H1 (cell line): ENCODE measurements at regions not wholly inside any gene's neighbourhood (a gene's known extent, or its start where the extent isn't known, plus 50 kb on each side); places are given as distances from the start of the nearest gene placed in this dataset.

ENCODE experiments used
- CTCF ChIA-PET: fragments of 300-600 bp; sonication (Branson Sonifier 250); formaldehyde crosslinking; loops from one replicate; lab custom pipeline; 2021; ENCODE audit not compliant: partially characterized antibody; lab: Charles Lee
- POLR2A ChIA-PET: fragments of 300-600 bp; sonication (Branson Sonifier 250); formaldehyde crosslinking; loops from one replicate; lab custom pipeline; 2021; ENCODE audit warnings: inconsistent platforms; ENCODE audit not compliant: partially characterized antibody; lab: Charles Lee
- DNase-seq, 2 experiments: peaks; one replicate each; pipeline versions ENCODE4 v3.0.0 to v3.0.0-alpha.2; 2010 to 2022; ENCODE audit warnings: low spot score in 2 of 2, low read depth in 1 of 2, mixed read lengths in 1 of 2
- FAIRE-seq: peaks from 2 replicates; lab custom pipeline; 2011; peaks lifted over from hg19 to GRCh38; lab: Jason Lieb, UNC
- H2AFZ ChIP-seq: 2 replicates; pipeline ENCODE4 v1.8.1; 2012; ENCODE audit warnings: low read length, inconsistent platforms
- H2AK5ac ChIP-seq: 2 replicates; pipeline ENCODE4 v1.6.1; 2013; ENCODE audit warnings: low read depth, low read length
- H2BK120ac ChIP-seq: replicated peaks from 2 replicates; pipeline ENCODE3; 2013; ENCODE audit warnings: low read depth, low read length, inconsistent platforms
- H2BK12ac ChIP-seq: 2 replicates; pipeline ENCODE4 v1.6.1; 2013; ENCODE audit warnings: low read depth, low read length
- H2BK15ac ChIP-seq: 2 replicates; pipeline ENCODE4 v1.6.1; 2013; ENCODE audit warnings: low read length
- H2BK20ac ChIP-seq: 2 replicates; pipeline ENCODE4 v1.6.1; 2013; ENCODE audit warnings: low read length
- H2BK5ac ChIP-seq: 2 replicates; pipeline ENCODE4 v1.6.1; 2013; ENCODE audit warnings: low read depth, low read length
- H3K14ac ChIP-seq: 2 replicates; pipeline ENCODE4 v1.6.1; 2013; ENCODE audit warnings: inconsistent platforms; ENCODE audit not compliant: insufficient read length
- H3K18ac ChIP-seq: 2 replicates; pipeline ENCODE4 v1.6.1; 2013; ENCODE audit warnings: low read length; ENCODE audit errors: extremely low read depth
- H3K23ac ChIP-seq: 2 replicates; pipeline ENCODE4 v1.6.1; 2013; ENCODE audit warnings: inconsistent platforms; ENCODE audit not compliant: insufficient read length
- H3K23me2 ChIP-seq: 2 replicates; pipeline ENCODE4 v1.6.1; 2013; ENCODE audit warnings: low read depth, low read length
- H3K27ac ChIP-seq: 2 replicates; pipeline ENCODE4 v1.6.1; 2011; ENCODE audit warnings: low read depth, low read length, inconsistent platforms
- H3K27me3 ChIP-seq, 4 experiments: replicated peaks in 1 of 4; 1 replicate in 1 of 4; 2 replicates in 3 of 4; pipeline versions ENCODE4 v1.6.1 to v1.8.1; 2011 to 2013; ENCODE audit warnings: low read length in 3 of 4, mild to moderate bottlenecking in 3 of 4, inconsistent platforms in 2 of 4, mixed read lengths in 2 of 4, moderate library complexity in 1 of 4; ENCODE audit not compliant: control insufficient read depth in 3 of 4, insufficient read depth in 3 of 4; ENCODE audit errors: extremely low read depth in 1 of 4
- H3K36me3 ChIP-seq, 4 experiments: 2 replicates each; pipeline versions ENCODE4 v1.6.1 to v1.8.1; 2011 to 2013; ENCODE audit warnings: mild to moderate bottlenecking in 4 of 4, low read length in 3 of 4, moderate library complexity in 2 of 4, control low read depth in 1 of 4, inconsistent platforms in 1 of 4; ENCODE audit not compliant: insufficient read depth in 4 of 4, control insufficient read depth in 2 of 4
- H3K4ac ChIP-seq: replicated peaks from 2 replicates; pipeline ENCODE3; 2013; ENCODE audit warnings: low read length, low read depth, mixed read lengths, inconsistent platforms; ENCODE audit not compliant: insufficient read length
- H3K4me1 ChIP-seq, 4 experiments: replicated peaks in 1 of 4; 1 replicate in 1 of 4; 2 replicates in 3 of 4; pipeline versions ENCODE4 v1.6.1 to v1.8.1; 2011 to 2013; ENCODE audit warnings: low read length in 3 of 4, inconsistent platforms in 2 of 4, mixed read lengths in 1 of 4; ENCODE audit not compliant: insufficient read depth in 4 of 4, control insufficient read depth in 3 of 4
- H3K4me2 ChIP-seq, 2 experiments: 2 replicates each; pipeline versions ENCODE4 v1.6.1 to v1.8.1; 2011 to 2013; ENCODE audit warnings: low read depth in 2 of 2, low read length in 2 of 2, control low read depth in 1 of 2, inconsistent platforms in 1 of 2, mild to moderate bottlenecking in 1 of 2; ENCODE audit not compliant: insufficient read depth in 1 of 2
- H3K4me3 ChIP-seq, 4 experiments: fragments of 200-600, 300-600 bp in 1 of 4; sonication (generic), shearing (Covaris generic), sonication (Bioruptor Twin) in 1 of 4; 2 replicates each; pipeline versions ENCODE4 v1.5.1 to v1.8.1; 2011 to 2016; ENCODE audit warnings: low read length in 4 of 4, low read depth in 3 of 4, control low read depth in 2 of 4, inconsistent platforms in 2 of 4, mild to moderate bottlenecking in 2 of 4, mixed read lengths in 1 of 4, moderate library complexity in 1 of 4; ENCODE audit not compliant: insufficient read depth in 2 of 4; ENCODE audit errors: extremely low read depth in 1 of 4
- H3K56ac ChIP-seq: replicated peaks from 2 replicates; pipeline ENCODE3; 2013; ENCODE audit warnings: low read depth, mild to moderate bottlenecking, mixed read lengths, low read length, inconsistent platforms; ENCODE audit not compliant: insufficient read length
- H3K79me1 ChIP-seq: 2 replicates; pipeline ENCODE4 v1.6.1; 2013; ENCODE audit warnings: low read depth, low read length, control low read depth
- H3K79me2 ChIP-seq, 2 experiments: 2 replicates each; pipeline versions ENCODE4 v1.6.1 to v1.8.1; 2012 to 2013; ENCODE audit warnings: low read length in 2 of 2, mild to moderate bottlenecking in 2 of 2, inconsistent platforms in 1 of 2; ENCODE audit not compliant: insufficient read depth in 2 of 2, control insufficient read depth in 1 of 2
- H3K9ac ChIP-seq, 4 experiments: replicated peaks in 1 of 4; 1 replicate in 1 of 4; 2 replicates in 3 of 4; pipeline versions ENCODE4 v1.6.1 to v1.8.1; 2011 to 2013; ENCODE audit warnings: low read depth in 3 of 4, low read length in 3 of 4, control low read depth in 2 of 4, mild to moderate bottlenecking in 2 of 4, moderate library complexity in 2 of 4, inconsistent platforms in 1 of 4; ENCODE audit errors: extremely low read depth in 1 of 4
- H3K9me3 ChIP-seq, 2 experiments: 2 replicates each; pipeline versions ENCODE4 v1.6.1 to v1.8.1; 2012 to 2013; ENCODE audit warnings: mild to moderate bottlenecking in 2 of 2, moderate library complexity in 2 of 2, control low read depth in 1 of 2, inconsistent platforms in 1 of 2, low read depth in 1 of 2, low read length in 1 of 2, mixed read lengths in 1 of 2; ENCODE audit not compliant: insufficient read depth in 2 of 2
- H4K20me1 ChIP-seq, 2 experiments: replicated peaks in 1 of 2; 2 replicates each; pipeline versions ENCODE3 to v1.8.1; 2011 to 2013; ENCODE audit warnings: inconsistent platforms in 2 of 2, low read length in 2 of 2, mild to moderate bottlenecking in 1 of 2; ENCODE audit not compliant: insufficient read depth in 2 of 2, control insufficient read depth in 1 of 2
- H4K5ac ChIP-seq: 2 replicates; pipeline ENCODE4 v1.6.1; 2013; ENCODE audit warnings: low read length, low read depth, mixed read lengths, inconsistent platforms; ENCODE audit not compliant: insufficient read length
- H4K8ac ChIP-seq: 2 replicates; pipeline ENCODE4 v1.8.0; 2013; ENCODE audit warnings: mild to moderate bottlenecking, moderate library complexity, low read length, inconsistent platforms; ENCODE audit not compliant: insufficient read depth; ENCODE audit errors: extremely low read depth
- H4K91ac ChIP-seq: replicated peaks from 2 replicates; pipeline ENCODE3; 2013; ENCODE audit warnings: low read length, mixed read lengths, inconsistent platforms; ENCODE audit not compliant: insufficient read length
- MAX ChIP-seq: IDR thresholded peaks from 2 replicates; pipeline ENCODE4 v1.6.1; 2012; ENCODE audit warnings: inconsistent platforms
- WGBS, 2 experiments: shearing (Covaris generic) in 1 of 2; methylation state at CpG; one replicate each; pipeline versions ENCODE4 v1.1.6 to v1.1.7; 2013 to 2015; ENCODE audit warnings: low lambda C conversion rate in 2 of 2, mixed read lengths in 2 of 2, inconsistent platforms in 1 of 2, low coverage in 1 of 2, missing lambda C conversion rate in 1 of 2; ENCODE audit not compliant: insufficient replicate concordance in 2 of 2, insufficient coverage in 1 of 2, insufficient read length in 1 of 2; ENCODE audit errors: extremely low coverage in 1 of 2, missing lambda C conversion rate in 1 of 2; 5-methylcytosine and 5-hydroxymethylcytosine counted together

- CTCF ChIA-PET, result no interaction called here
- no peak overlapping the region for H2BK20ac ChIP-seq
- H3K27ac ChIP-seq, result no peak overlapping the region
- H3K4ac ChIP-seq, result no peak overlapping the region
- H3K4me2 ChIP-seq, result no peak overlapping the region
- no peak overlapping the region for H3K23ac ChIP-seq
- no peak for FAIRE-seq
- H3K27me3 ChIP-seq, result peaks cover 0 to 1% (median 0%) of the 10 kb centered on the region in 4 experiments; a peak in 1 of 7 replicates
- H3K36me3 ChIP-seq, result no peaks in the 10 kb centered on the region
- H3K9me3 ChIP-seq, result no peaks in the 10 kb centered on the region
- TF ChIP-seq MAX, result no peak
- H2AFZ ChIP-seq, result no peak overlapping the region
- POLR2A ChIA-PET, result no interaction called here
- no peaks in the 10 kb centered on the region for H4K20me1 ChIP-seq
- no peak overlapping the region for H2AK5ac ChIP-seq
- H3K79me2 ChIP-seq, result no peaks in the 10 kb centered on the region
- H2BK15ac ChIP-seq, result no peak overlapping the region
- WGBS, 2 experiments, result 93% methylated on average over 3 of the region's 3 CpGs; no CpG with 5 or more reads in 1 of the 2 experiments
- H2BK12ac ChIP-seq, result no peak overlapping the region
- peaks cover 0 to 6% (median 2%) of the 10 kb centered on the region in 4 experiments; a peak in 5 of 7 replicates for H3K4me1 ChIP-seq
- no peak overlapping the region for H4K8ac ChIP-seq
- no peaks in the 10 kb centered on the region for H3K79me1 ChIP-seq
- no peak overlapping the region for H3K14ac ChIP-seq
- no peak overlapping the region for H3K56ac ChIP-seq
- no peak overlapping the region for H4K91ac ChIP-seq
- H3K9ac ChIP-seq, result no peak overlapping the region
- H2BK120ac ChIP-seq, result no peak overlapping the region
- H3K4me3 ChIP-seq, result no peak overlapping the region
- H2BK5ac ChIP-seq, result no peak overlapping the region
- no peaks in the 10 kb centered on the region for H3K23me2 ChIP-seq
- no peak overlapping the region for H3K18ac ChIP-seq
- DNase-seq, result no peak
- no peak overlapping the region for H4K5ac ChIP-seq
Observed at GRCh38 chr2:145587922-145588321, 1068.0 kb upstream of the ZEB2 start.
